ENCODE measurements at regions not wholly inside any gene's neighbourhood (a gene's known extent, or its start where the extent isn't known, plus 50 kb on each side); places are given as distances from the start of the nearest gene placed in this dataset.

DNA sequence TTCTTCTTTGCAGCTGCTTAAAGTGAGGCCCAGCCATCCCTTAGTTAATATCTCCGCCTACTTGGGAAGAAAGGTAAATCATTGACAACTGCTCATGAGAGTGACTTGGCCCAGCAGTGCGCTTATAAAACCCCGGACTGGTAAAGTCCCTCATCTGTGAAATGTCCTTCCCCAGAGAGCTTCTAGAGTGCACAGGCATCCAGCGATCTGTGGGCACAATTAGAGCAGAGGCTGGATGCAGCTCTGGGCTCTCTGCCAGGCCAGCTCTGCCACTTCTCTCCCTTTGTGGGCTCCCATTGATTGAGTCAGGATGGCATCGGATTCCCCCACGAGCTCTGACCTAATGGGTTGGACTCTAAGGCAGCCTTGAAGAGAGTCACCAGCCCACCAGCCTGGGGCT lies 219.0 kb upstream of the LINGO1 start:
- Histone ChIP-seq H3K27ac (ENCODE audit: extremely low read depth, low read depth, low read length) (no peak overlapping the region), H3K4me3 (ENCODE audit: low read depth, low read length) (no peak overlapping the region), H3K36me3 (ENCODE audit: control insufficient read depth in 2 of 2, insufficient read depth in 1 of 2, low read length in 2 of 2) (no peaks in the 10 kb centered on the region), H3K9me3 (ENCODE audit: control insufficient read depth, insufficient read depth, low read depth, low read length) (no peaks in the 10 kb centered on the region), H3K4me1 (ENCODE audit: control insufficient read depth, insufficient read depth, low read length) (no peaks in the 10 kb centered on the region)
- CTCF ChIA-PET, result interaction anchor here (0.7 to 1.6 kb wide), 6 partner anchors 19 to 235 kb away, joined by 3 to 6 read pairs (median 4); no protein-coding TSS in a partner anchor
- POLR2A ChIA-PET, result interaction anchor here (0.5 to 0.6 kb wide), 2 partner anchors 219 to 821 kb away, joined by 3 read pairs; partner anchors contain the start of gene LINGO1
- no peak for TF ChIP-seq ZNF677 (tag by site-specific recombination; IDR thresholded peaks at IDR 0.05)
- peak; percentile 41; the same call in 1 of the 2 replicates for TF ChIP-seq FEZF1 (tag by site-specific recombination; IDR thresholded peaks at IDR 0.05)
- TF ChIP-seq ZNF426 (tag by site-specific recombination; IDR thresholded peaks at IDR 0.05), result no peak
- TF ChIP-seq ZEB2 (tag by site-specific recombination; IDR thresholded peaks at IDR 0.05), result no peak
- peak; percentile 79 for TF ChIP-seq ZBTB17 (tag by site-specific recombination; IDR thresholded peaks at IDR 0.05)
- TF ChIP-seq ZNF610 (tag by site-specific recombination; IDR thresholded peaks at IDR 0.05; ENCODE audit: borderline replicate concordance), result no peak
- TF ChIP-seq ZNF311 (tag by site-specific recombination; IDR thresholded peaks at IDR 0.05; ENCODE audit: borderline replicate concordance), result no peak
- peak; percentile 89 for TF ChIP-seq PRDM10 (tag by site-specific recombination; IDR thresholded peaks at IDR 0.05)
- TF ChIP-seq ZNF558 (tag by site-specific recombination; IDR thresholded peaks at IDR 0.05), result no peak
- TF ChIP-seq, protein P1, sequence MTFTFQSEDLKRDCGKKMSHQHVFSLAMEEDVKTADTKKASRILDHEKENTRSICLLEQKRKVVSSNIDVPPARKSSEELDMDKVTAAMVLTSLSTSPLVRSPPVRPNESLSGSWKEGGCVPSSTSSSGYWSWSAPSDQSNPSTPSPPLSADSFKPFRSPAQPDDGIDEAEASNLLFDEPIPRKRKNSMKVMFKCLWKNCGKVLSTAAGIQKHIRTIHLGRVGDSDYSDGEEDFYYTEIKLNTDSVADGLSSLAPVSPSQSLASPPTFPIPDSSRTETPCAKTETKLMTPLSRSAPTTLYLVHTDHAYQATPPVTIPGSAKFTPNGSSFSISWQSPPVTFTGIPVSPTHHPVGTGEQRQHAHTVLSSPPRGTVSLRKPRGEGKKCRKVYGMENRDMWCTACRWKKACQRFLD (tag by site-specific recombination; IDR thresholded peaks at IDR 0.05), result no peak
- 0 out of 2 replicates have a peak, but pooled peaks have one; percentile 33 for TF ChIP-seq ZNF600 (tag by site-specific recombination; IDR thresholded peaks at IDR 0.05)
- no peak for TF ChIP-seq ZXDB (tag by site-specific recombination; IDR thresholded peaks at IDR 0.05)
- TF ChIP-seq ZNF366 (tag by site-specific recombination; conservative IDR thresholded peaks at IDR 0.05), result no peak
- no peak for TF ChIP-seq ZNF621 (tag by site-specific recombination; IDR thresholded peaks at IDR 0.05)
- no peak for TF ChIP-seq ZNF473 (tag by site-specific recombination; IDR thresholded peaks at IDR 0.05)
- TF ChIP-seq ZNF501 (tag by site-specific recombination; IDR thresholded peaks at IDR 0.05), result no peak
- no peak for TF ChIP-seq ZNF843 (tag by site-specific recombination; IDR thresholded peaks at IDR 0.05)
- no peak for TF ChIP-seq CTCF (tag by site-specific recombination; IDR thresholded peaks at IDR 0.05)
- TF ChIP-seq SETDB1 (IDR thresholded peaks at IDR 0.05; ENCODE audit: insufficient read length, low read length), result no peak
- TF ChIP-seq, protein P2, sequence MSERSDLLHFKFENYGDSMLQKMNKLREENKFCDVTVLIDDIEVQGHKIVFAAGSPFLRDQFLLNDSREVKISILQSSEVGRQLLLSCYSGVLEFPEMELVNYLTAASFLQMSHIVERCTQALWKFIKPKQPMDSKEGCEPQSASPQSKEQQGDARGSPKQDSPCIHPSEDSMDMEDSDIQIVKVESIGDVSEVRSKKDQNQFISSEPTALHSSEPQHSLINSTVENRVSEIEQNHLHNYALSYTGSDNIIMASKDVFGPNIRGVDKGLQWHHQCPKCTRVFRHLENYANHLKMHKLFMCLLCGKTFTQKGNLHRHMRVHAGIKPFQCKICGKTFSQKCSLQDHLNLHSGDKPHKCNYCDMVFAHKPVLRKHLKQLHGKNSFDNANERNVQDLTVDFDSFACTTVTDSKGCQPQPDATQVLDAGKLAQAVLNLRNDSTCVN (tag by site-specific recombination; optimal IDR thresholded peaks at IDR 0.05), result no peak
- no peak for TF ChIP-seq ZNF514 (tag by site-specific recombination; IDR thresholded peaks at IDR 0.05)
- no peak for TF ChIP-seq ZNF157 (tag by site-specific recombination; IDR thresholded peaks at IDR 0.05)
- no peak for TF ChIP-seq ZFP37 (tag by site-specific recombination; IDR thresholded peaks at IDR 0.05)
- TF ChIP-seq ZNF37A (tag by site-specific recombination; IDR thresholded peaks at IDR 0.05), result no peak
- TF ChIP-seq ZNF670 (tag by site-specific recombination; IDR thresholded peaks at IDR 0.05; ENCODE audit: low read depth), result no peak
- TF ChIP-seq ZNF423 (tag by site-specific recombination; IDR thresholded peaks at IDR 0.05), result no peak
- TF ChIP-seq ZBTB8A (tag by site-specific recombination; IDR thresholded peaks at IDR 0.05), result 0 out of 2 replicates have a peak, but pooled peaks have one; percentile 20
- TF ChIP-seq ZNF837 (tag by site-specific recombination; IDR thresholded peaks at IDR 0.05), result no peak
- TF ChIP-seq ZNF747 (tag by site-specific recombination; IDR thresholded peaks at IDR 0.05), result no peak
- no peak for TF ChIP-seq HIC1 (tag by site-specific recombination; IDR thresholded peaks at IDR 0.05)

All from HEK293 (cell line).